ENCODE measurements at regions not wholly inside any gene's neighbourhood (a gene's known extent, or its start where the extent isn't known, plus 50 kb on each side); places are given as distances from the start of the nearest gene placed in this dataset.
"Not testable (repeated sequence)": the region's sequence is repeated elsewhere in the genome, so short reads cannot be mapped to it uniquely, and the experiment has no call there.

- Histone ChIP-seq H3K27me3 (replicated peaks in 2 of 5; ENCODE audit: control insufficient read depth in 4 of 5, insufficient read depth in 5 of 5, low read length in 4 of 5) (peaks cover 0 to 2% (median 0%) of the 10 kb centered on the region in 5 experiments), H3K9me3 (ENCODE audit: control extremely low read depth in 1 of 5, control insufficient read depth in 4 of 5, insufficient read depth in 2 of 5, low read depth in 1 of 5, low read length in 4 of 5) (peaks cover 0 to 3% (median 0%) of the 10 kb centered on the region in 5 experiments), H3K27ac (ENCODE audit: insufficient read depth in 1 of 2, low read depth in 1 of 2, low read length in 2 of 2, poor library complexity in 1 of 2, severe bottlenecking in 2 of 2) (no peak overlapping the region), H3K4me1 (ENCODE audit: control extremely low read depth in 1 of 4, control insufficient read depth in 4 of 4, insufficient read depth in 4 of 4, low read length in 3 of 4) (no peaks in the 10 kb centered on the region), H3K36me3 (ENCODE audit: control insufficient read depth in 4 of 4, insufficient read depth in 4 of 4, low read length in 3 of 4) (no peaks in the 10 kb centered on the region), H3K4me3 (ENCODE audit: control insufficient read depth in 1 of 7, extremely low read depth in 1 of 7, insufficient read depth in 4 of 7, low read depth in 2 of 7, low read length in 6 of 7) (no peak overlapping the region)
- POLR2A ChIA-PET, result no interaction called here
- no peak for DNase-seq
- no CpG with 5 or more reads among the region's 2 CpGs for WGBS (ENCODE audit: insufficient coverage)
- CTCF ChIA-PET, result no interaction called here
Observed at GRCh38 chr10:125411724-125412123, 251.4 kb upstream of the CTBP2 start.

GRCh38 chr10:125409756-125410155 lies 249.4 kb upstream of the CTBP2 start:
- no peak overlapping the region for H3K4me3 ChIP-seq (ENCODE audit: control insufficient read depth in 1 of 7, extremely low read depth in 1 of 7, insufficient read depth in 4 of 7, low read depth in 2 of 7, low read length in 6 of 7)
- ChIA-PET CTCF (no interaction called here), POLR2A (no interaction called here)
- peaks cover 0 to 2% (median 0%) of the 10 kb centered on the region in 5 experiments for H3K27me3 ChIP-seq (replicated peaks in 2 of 5; ENCODE audit: control insufficient read depth in 4 of 5, insufficient read depth in 5 of 5, low read length in 4 of 5)
- H3K27ac ChIP-seq (ENCODE audit: insufficient read depth in 1 of 2, low read depth in 1 of 2, low read length in 2 of 2, poor library complexity in 1 of 2, severe bottlenecking in 2 of 2), result no peak overlapping the region
- no peaks in the 10 kb centered on the region for H3K36me3 ChIP-seq (ENCODE audit: control insufficient read depth in 4 of 4, insufficient read depth in 4 of 4, low read length in 3 of 4)
- no peak for DNase-seq
- WGBS (ENCODE audit: insufficient coverage), result 94% methylated on average over 4 of the region's 5 CpGs
- H3K9me3 ChIP-seq (ENCODE audit: control extremely low read depth in 1 of 5, control insufficient read depth in 4 of 5, insufficient read depth in 2 of 5, low read depth in 1 of 5, low read length in 4 of 5), result peaks cover 0 to 3% (median 1%) of the 10 kb centered on the region in 5 experiments
- no peaks in the 10 kb centered on the region for H3K4me1 ChIP-seq (ENCODE audit: control extremely low read depth in 1 of 4, control insufficient read depth in 4 of 4, insufficient read depth in 4 of 4, low read length in 3 of 4)

GRCh38 chr10:125407557-125407956 lies 247.2 kb upstream of the CTBP2 start:
- WGBS (ENCODE audit: insufficient coverage), result 100% methylated on average over 1 of the region's 1 CpG
- DNase-seq, result no peak
- POLR2A ChIA-PET, result no interaction called here
- H3K4me3 ChIP-seq (ENCODE audit: control insufficient read depth in 1 of 7, extremely low read depth in 1 of 7, insufficient read depth in 4 of 7, low read depth in 2 of 7, low read length in 6 of 7), result no peak overlapping the region
- CTCF ChIA-PET, result no interaction called here
- H3K9me3 ChIP-seq (ENCODE audit: control extremely low read depth in 1 of 5, control insufficient read depth in 4 of 5, insufficient read depth in 2 of 5, low read depth in 1 of 5, low read length in 4 of 5), result peaks cover 0 to 3% (median 1%) of the 10 kb centered on the region in 5 experiments
- no peak overlapping the region for H3K27ac ChIP-seq (ENCODE audit: insufficient read depth in 1 of 2, low read depth in 1 of 2, low read length in 2 of 2, poor library complexity in 1 of 2, severe bottlenecking in 2 of 2)
- no peaks in the 10 kb centered on the region for H3K4me1 ChIP-seq (ENCODE audit: control extremely low read depth in 1 of 4, control insufficient read depth in 4 of 4, insufficient read depth in 4 of 4, low read length in 3 of 4)
- H3K27me3 ChIP-seq (replicated peaks in 2 of 5; ENCODE audit: control insufficient read depth in 4 of 5, insufficient read depth in 5 of 5, low read length in 4 of 5), result peaks cover 0 to 2% (median 0%) of the 10 kb centered on the region in 5 experiments
- no peaks in the 10 kb centered on the region for H3K36me3 ChIP-seq (ENCODE audit: control insufficient read depth in 4 of 4, insufficient read depth in 4 of 4, low read length in 3 of 4)

- WGBS (ENCODE audit: insufficient coverage), result 78% methylated on average over 3 of the region's 3 CpGs
- no peak overlapping the region for H3K27ac ChIP-seq (ENCODE audit: insufficient read depth in 1 of 2, low read depth in 1 of 2, low read length in 2 of 2, poor library complexity in 1 of 2, severe bottlenecking in 2 of 2)
- DNase-seq, result no peak
Observed at GRCh38 chr10:125407000-125407502, 246.7 kb upstream of the CTBP2 start.

GRCh38 chr10:125404902-125405301 lies 244.5 kb upstream of the CTBP2 start:
- DNase-seq; H3K27ac ChIP-seq (ENCODE audit: insufficient read depth in 1 of 2, low read depth in 1 of 2, low read length in 2 of 2, poor library complexity in 1 of 2, severe bottlenecking in 2 of 2); CTCF ChIA-PET; H3K36me3 ChIP-seq (ENCODE audit: control insufficient read depth in 4 of 4, insufficient read depth in 4 of 4, low read length in 3 of 4); H3K27me3 ChIP-seq (replicated peaks in 2 of 5; ENCODE audit: control insufficient read depth in 4 of 5, insufficient read depth in 5 of 5, low read length in 4 of 5); H3K9me3 ChIP-seq (ENCODE audit: control extremely low read depth in 1 of 5, control insufficient read depth in 4 of 5, insufficient read depth in 2 of 5, low read depth in 1 of 5, low read length in 4 of 5); POLR2A ChIA-PET; H3K4me1 ChIP-seq (ENCODE audit: control extremely low read depth in 1 of 4, control insufficient read depth in 4 of 4, insufficient read depth in 4 of 4, low read length in 3 of 4); H3K4me3 ChIP-seq (ENCODE audit: control insufficient read depth in 1 of 7, extremely low read depth in 1 of 7, insufficient read depth in 4 of 7, low read depth in 2 of 7, low read length in 6 of 7): not testable (repeated sequence)

More at GRCh38 chr10:125407000-125407502, 246.7 kb upstream of the CTBP2 start:
- H3K36me3 ChIP-seq (ENCODE audit: control insufficient read depth in 4 of 4, insufficient read depth in 4 of 4, low read length in 3 of 4), result no peaks in the 10 kb centered on the region
- POLR2A ChIA-PET, result no interaction called here
- no peak overlapping the region for H3K4me3 ChIP-seq (ENCODE audit: control insufficient read depth in 1 of 7, extremely low read depth in 1 of 7, insufficient read depth in 4 of 7, low read depth in 2 of 7, low read length in 6 of 7)
- H3K9me3 ChIP-seq (ENCODE audit: control extremely low read depth in 1 of 5, control insufficient read depth in 4 of 5, insufficient read depth in 2 of 5, low read depth in 1 of 5, low read length in 4 of 5), result peaks cover 0 to 3% (median 1%) of the 10 kb centered on the region in 5 experiments
- no peaks in the 10 kb centered on the region for H3K4me1 ChIP-seq (ENCODE audit: control extremely low read depth in 1 of 4, control insufficient read depth in 4 of 4, insufficient read depth in 4 of 4, low read length in 3 of 4)
- CTCF ChIA-PET, result no interaction called here
- H3K27me3 ChIP-seq (replicated peaks in 2 of 5; ENCODE audit: control insufficient read depth in 4 of 5, insufficient read depth in 5 of 5, low read length in 4 of 5), result peaks cover 0 to 2% (median 0%) of the 10 kb centered on the region in 5 experiments

GRCh38 chr10:125401462-125401861 lies 241.1 kb upstream of the CTBP2 start:
- Histone ChIP-seq H3K36me3 (ENCODE audit: control insufficient read depth in 4 of 4, insufficient read depth in 4 of 4, low read length in 3 of 4) (no peaks in the 10 kb centered on the region), H3K9me3 (ENCODE audit: control extremely low read depth in 1 of 5, control insufficient read depth in 4 of 5, insufficient read depth in 2 of 5, low read depth in 1 of 5, low read length in 4 of 5) (no peaks in the 10 kb centered on the region), H3K4me3 (ENCODE audit: control insufficient read depth in 1 of 7, extremely low read depth in 1 of 7, insufficient read depth in 4 of 7, low read depth in 2 of 7, low read length in 6 of 7) (no peak overlapping the region), H3K4me1 (ENCODE audit: control extremely low read depth in 1 of 4, control insufficient read depth in 4 of 4, insufficient read depth in 4 of 4, low read length in 3 of 4) (no peaks in the 10 kb centered on the region), H3K27me3 (replicated peaks in 2 of 5; ENCODE audit: control insufficient read depth in 4 of 5, insufficient read depth in 5 of 5, low read length in 4 of 5) (peaks cover 0 to 5% (median 0%) of the 10 kb centered on the region in 5 experiments), H3K27ac (ENCODE audit: insufficient read depth in 1 of 2, low read depth in 1 of 2, low read length in 2 of 2, poor library complexity in 1 of 2, severe bottlenecking in 2 of 2) (no peak overlapping the region)
- ChIA-PET POLR2A (no interaction called here), CTCF (no interaction called here)
- WGBS (ENCODE audit: insufficient coverage), result no CpG with 5 or more reads among the region's 2 CpGs
- DNase-seq, result no peak

GRCh38 chr10:125399289-125399688 lies 238.9 kb upstream of the CTBP2 start:
- Histone ChIP-seq H3K4me3 (ENCODE audit: control insufficient read depth in 1 of 7, extremely low read depth in 1 of 7, insufficient read depth in 4 of 7, low read depth in 2 of 7, low read length in 6 of 7) (no peak overlapping the region), H3K9me3 (ENCODE audit: control extremely low read depth in 1 of 5, control insufficient read depth in 4 of 5, insufficient read depth in 2 of 5, low read depth in 1 of 5, low read length in 4 of 5) (no peaks in the 10 kb centered on the region), H3K27me3 (replicated peaks in 2 of 5; ENCODE audit: control insufficient read depth in 4 of 5, insufficient read depth in 5 of 5, low read length in 4 of 5) (peaks cover 0 to 5% (median 0%) of the 10 kb centered on the region in 5 experiments), H3K36me3 (ENCODE audit: control insufficient read depth in 4 of 4, insufficient read depth in 4 of 4, low read length in 3 of 4) (no peaks in the 10 kb centered on the region), H3K27ac (ENCODE audit: insufficient read depth in 1 of 2, low read depth in 1 of 2, low read length in 2 of 2, poor library complexity in 1 of 2, severe bottlenecking in 2 of 2) (no peak overlapping the region), H3K4me1 (ENCODE audit: control extremely low read depth in 1 of 4, control insufficient read depth in 4 of 4, insufficient read depth in 4 of 4, low read length in 3 of 4) (no peaks in the 10 kb centered on the region)
- ChIA-PET CTCF (no interaction called here), POLR2A (no interaction called here)
- DNase-seq, result no peak
- 82% methylated on average over 3 of the region's 3 CpGs for WGBS (ENCODE audit: insufficient coverage)

All from common myeloid progenitor, CD34-positive (primary cell).